ENCODE measurements at regions not wholly inside any gene's neighbourhood (a gene's known extent, or its start where the extent isn't known, plus 50 kb on each side); places are given as distances from the start of the nearest gene placed in this dataset.
A peak's percentile ranks its signal among the peaks of the same experiment; 100 is the strongest.

- Histone ChIP-seq H3K9ac (ENCODE audit: insufficient read depth, low read depth, low read length) (no peak overlapping the region), H3K4me1 (ENCODE audit: insufficient read depth, low read length) (peaks cover 37% of the 10 kb centered on the region), H2AFZ (ENCODE audit: low read length) (no peak overlapping the region), H3K27me3 (ENCODE audit: control insufficient read depth in 1 of 2, insufficient read depth in 2 of 2, low read length in 2 of 2) (no peaks in the 10 kb centered on the region), H4K20me1 (ENCODE audit: insufficient read depth, low read length) (no peaks in the 10 kb centered on the region), H3K27ac (ENCODE audit: extremely low read length, insufficient read depth, low read length) (no peak overlapping the region), H3K9me3 (ENCODE audit: low read length) (no peaks in the 10 kb centered on the region), H3K79me2 (ENCODE audit: insufficient read depth, low read length) (no peaks in the 10 kb centered on the region), H3K4me3 (replicated peaks in 1 of 3; ENCODE audit: insufficient read depth in 1 of 3, low read depth in 2 of 3, low read length in 3 of 3) (no peak overlapping the region), H3K4me2 (ENCODE audit: low read depth, low read length) (no peak overlapping the region), H3K36me3 (replicated peaks in 1 of 2; ENCODE audit: control insufficient read depth in 1 of 2, insufficient read depth in 2 of 2, low read length in 2 of 2) (no peaks in the 10 kb centered on the region)
- FAIRE-seq (no peak), DNase-seq (ENCODE audit: low spot score) (no peak), ATAC-seq (no peak)
- ChIA-PET CTCF (ENCODE audit: low intra/inter-chr PET ratio, low total read pairs) (no interaction called here), POLR2A (no interaction called here)
- intact Hi-C loops (cut with micrococcal nuclease; ENCODE audit: unreplicated experiment) (no loop called here), in situ Hi-C loops (cut with HindIII; ENCODE audit: extremely low pct_ligation_motif_present, low pct_unique_long_range_greater_than_20kb) (no loop called here)
- BruUV-seq (replicated peaks) = no TSS peak
- TF ChIP-seq, protein P1, sequence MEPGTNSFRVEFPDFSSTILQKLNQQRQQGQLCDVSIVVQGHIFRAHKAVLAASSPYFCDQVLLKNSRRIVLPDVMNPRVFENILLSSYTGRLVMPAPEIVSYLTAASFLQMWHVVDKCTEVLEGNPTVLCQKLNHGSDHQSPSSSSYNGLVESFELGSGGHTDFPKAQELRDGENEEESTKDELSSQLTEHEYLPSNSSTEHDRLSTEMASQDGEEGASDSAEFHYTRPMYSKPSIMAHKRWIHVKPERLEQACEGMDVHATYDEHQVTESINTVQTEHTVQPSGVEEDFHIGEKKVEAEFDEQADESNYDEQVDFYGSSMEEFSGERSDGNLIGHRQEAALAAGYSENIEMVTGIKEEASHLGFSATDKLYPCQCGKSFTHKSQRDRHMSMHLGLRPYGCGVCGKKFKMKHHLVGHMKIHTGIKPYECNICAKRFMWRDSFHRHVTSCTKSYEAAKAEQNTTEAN (CRISPR knock-in tag; conservative IDR thresholded peaks at IDR 0.05) = no peak
- TF ChIP-seq IKZF4 (CRISPR knock-in tag; IDR thresholded peaks at IDR 0.05; ENCODE audit: borderline replicate concordance, low read depth, not compliant biosample characterization) (no peak), ZNF652 (CRISPR knock-in tag; IDR thresholded peaks at IDR 0.05; ENCODE audit: borderline replicate concordance, low read depth) (no peak), ZNF775 (CRISPR knock-in tag; IDR thresholded peaks at IDR 0.05; ENCODE audit: borderline replicate concordance) (no peak), NFKBIZ (CRISPR knock-in tag; IDR thresholded peaks at IDR 0.05) (no peak), ZBTB7B (CRISPR knock-in tag; IDR thresholded peaks at IDR 0.05) (no peak), REXO4 (CRISPR knock-in tag; IDR thresholded peaks at IDR 0.05; ENCODE audit: borderline replicate concordance) (no peak)
- 85% methylated on average over 4 of the region's 4 CpGs for WGBS (ENCODE audit: low lambda C conversion rate)
Observed at GRCh38 chr10:22848509-22848908, 79.3 kb upstream of the ARMC3 start.

- no peak overlapping the region for H2AFZ ChIP-seq (ENCODE audit: low read length)
- no peak overlapping the region for H3K4me3 ChIP-seq (replicated peaks in 1 of 3; ENCODE audit: insufficient read depth in 1 of 3, low read depth in 2 of 3, low read length in 3 of 3)
- H3K27ac ChIP-seq (ENCODE audit: extremely low read length, insufficient read depth, low read length) = no peak overlapping the region
- no peaks in the 10 kb centered on the region for H3K79me2 ChIP-seq (ENCODE audit: insufficient read depth, low read length)
- no peak overlapping the region for H3K9ac ChIP-seq (ENCODE audit: insufficient read depth, low read depth, low read length)
- TF ChIP-seq ZNF770 (CRISPR knock-in tag; IDR thresholded peaks at IDR 0.05) = 0 out of 2 replicates have a peak, but pooled peaks have one; percentile 14
- TF ChIP-seq ZIK1 (CRISPR knock-in tag; IDR thresholded peaks at IDR 0.05; ENCODE audit: borderline replicate concordance, low read depth) = no peak
- no peaks in the 10 kb centered on the region for H3K27me3 ChIP-seq (ENCODE audit: control insufficient read depth in 1 of 2, insufficient read depth in 2 of 2, low read length in 2 of 2)
- CTCF ChIA-PET (ENCODE audit: low intra/inter-chr PET ratio, low total read pairs) = no interaction called here
- ATAC-seq (no peak), FAIRE-seq (no peak), DNase-seq (ENCODE audit: low spot score) (no peak)
- WGBS (ENCODE audit: low lambda C conversion rate) = 44% methylated on average over 2 of the region's 2 CpGs
- H4K20me1 ChIP-seq (ENCODE audit: insufficient read depth, low read length) = no peaks in the 10 kb centered on the region
- no TSS peak for BruUV-seq (replicated peaks)
- in situ Hi-C loops (cut with HindIII; ENCODE audit: extremely low pct_ligation_motif_present, low pct_unique_long_range_greater_than_20kb) = no loop called here
- intact Hi-C loops (cut with micrococcal nuclease; ENCODE audit: unreplicated experiment) = no loop called here
- POLR2A ChIA-PET = no interaction called here
- no peaks in the 10 kb centered on the region for H3K36me3 ChIP-seq (replicated peaks in 1 of 2; ENCODE audit: control insufficient read depth in 1 of 2, insufficient read depth in 2 of 2, low read length in 2 of 2)
- peaks cover 17% of the 10 kb centered on the region for H3K4me1 ChIP-seq (ENCODE audit: insufficient read depth, low read length)
- H3K9me3 ChIP-seq (ENCODE audit: low read length) = no peaks in the 10 kb centered on the region
- no peak overlapping the region for H3K4me2 ChIP-seq (ENCODE audit: low read depth, low read length)
Observed at GRCh38 chr10:22846294-22846693, 81.6 kb upstream of the ARMC3 start.
